Vagina (tissue), 2 donors: ENCODE measurements at regions not wholly inside any gene's neighbourhood (a gene's known extent, or its start where the extent isn't known, plus 50 kb on each side); places are given as distances from the start of the nearest gene placed in this dataset.

Experiments used
- DNase-seq, 2 donors: peaks; one replicate each; pipeline ENCODE4 v3.0.0-alpha.2; 2017; ENCODE audit errors: extremely low spot score in 2 of 2
- H3K27ac ChIP-seq: fragments of 200-600 bp; sonication (generic); one replicate; pipeline ENCODE4 v1.5.1; 2019
- H3K27me3 ChIP-seq: fragments of 200-600 bp; sonication (generic); one replicate; pipeline ENCODE4 v1.5.1; 2019
- H3K36me3 ChIP-seq, 2 donors: fragments of 200-600 bp; sonication (generic); one replicate each; pipeline ENCODE4 v1.5.1; 2017 to 2019
- H3K4me1 ChIP-seq: fragments of 200-600 bp; sonication (generic); one replicate; pipeline ENCODE4 v1.5.1; 2019
- H3K4me3 ChIP-seq, 2 donors: fragments of 200-600 bp; sonication (generic); 1 replicate in 1 of 2; 2 replicates in 1 of 2; pipeline ENCODE4 v1.5.1; 2016 to 2019
- H3K9me3 ChIP-seq: fragments of 200-600 bp; sonication (generic); one replicate; pipeline ENCODE4 v1.5.1; 2019
- CTCF ChIP-seq, 3 experiments: fragments of 450-650 bp in 2 of 3; fragments of 200-600 bp in 1 of 3; sonication (generic) in 1 of 3; IDR thresholded peaks; one replicate each; pipeline ENCODE4 v1.5.1; 2017 to 2019; ENCODE audit warnings: antibody characterized with exemption in 3 of 3, mild to moderate bottlenecking in 2 of 3, moderate library complexity in 2 of 3
- POLR2A ChIP-seq, 2 donors: fragments of 450-650 bp; IDR thresholded peaks; one replicate each; pipeline ENCODE4 v1.6.1; 2017; ENCODE audit warnings: antibody characterized with exemption in 2 of 2, mild to moderate bottlenecking in 2 of 2, moderate library complexity in 2 of 2
- POLR2AphosphoS5 ChIP-seq, 2 donors: sonication (generic); formaldehyde crosslinking; IDR thresholded peaks; one replicate each; pipeline ENCODE4 v1.9.0; 2017; ENCODE audit warnings: antibody characterized with exemption in 2 of 2, mild to moderate bottlenecking in 2 of 2, low read depth in 1 of 2; ENCODE audit not compliant: insufficient read depth in 1 of 2
- intact Hi-C: fragments of 100-400 bp; cut with DNase I; formaldehyde crosslinking; loops from one replicate; pipeline ENCODE4 v1.15.1; 2023

GRCh38 chr5:21140987-21141386, 1153.0 kb upstream of the CDH18 start:
- Histone ChIP-seq H3K27ac (no peak overlapping the region), H3K9me3 (no peaks in the 10 kb centered on the region)
- intact Hi-C loops = no loop called here

DNA sequence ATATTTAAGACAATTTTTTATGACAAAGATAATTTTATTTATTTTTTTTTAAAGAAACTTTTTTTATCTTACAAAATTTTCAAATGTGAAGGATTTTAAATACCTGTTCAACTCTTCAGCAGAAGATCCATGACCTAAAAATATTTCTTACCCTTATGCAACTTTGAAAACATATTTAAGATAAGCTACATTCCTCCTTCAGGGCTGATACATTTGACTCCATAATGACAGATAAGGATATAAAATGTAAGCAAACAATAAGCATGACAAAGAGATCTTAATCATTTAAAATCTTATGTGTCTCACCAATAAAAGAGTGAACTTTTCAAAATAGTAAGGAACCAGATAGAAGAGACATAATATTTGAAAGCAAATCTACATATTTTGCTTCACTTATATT, 1138.2 kb upstream of the CDH18 start:
- no peaks in the 10 kb centered on the region for H3K9me3 ChIP-seq
- H3K27me3 ChIP-seq = no peaks in the 10 kb centered on the region
- TF ChIP-seq POLR2A (IDR thresholded peaks at IDR 0.05) = no peak
- no peak for TF ChIP-seq POLR2AphosphoS5 (IDR thresholded peaks at IDR 0.05; ENCODE audit: insufficient read depth in 1 of 2, low read depth in 1 of 2)
- TF ChIP-seq CTCF (IDR thresholded peaks at IDR 0.05) = no peak
- H3K36me3 ChIP-seq = no peaks in the 10 kb centered on the region
- DNase-seq = no peak
- intact Hi-C loops = no loop called here
- no peaks in the 10 kb centered on the region for H3K4me1 ChIP-seq
- no peak overlapping the region for H3K4me3 ChIP-seq
- no peak overlapping the region for H3K27ac ChIP-seq

More at GRCh38 chr5:21140987-21141386, 1153.0 kb upstream of the CDH18 start:
- no peak overlapping the region for H3K4me3 ChIP-seq
- H3K4me1 ChIP-seq = no peaks in the 10 kb centered on the region
- H3K36me3 ChIP-seq = no peaks in the 10 kb centered on the region
- no peak for DNase-seq
- no peak for TF ChIP-seq CTCF (IDR thresholded peaks at IDR 0.05)
- no peak for TF ChIP-seq POLR2A (IDR thresholded peaks at IDR 0.05)
- no peak for TF ChIP-seq POLR2AphosphoS5 (IDR thresholded peaks at IDR 0.05; ENCODE audit: insufficient read depth in 1 of 2, low read depth in 1 of 2)
- H3K27me3 ChIP-seq = no peaks in the 10 kb centered on the region

DNA sequence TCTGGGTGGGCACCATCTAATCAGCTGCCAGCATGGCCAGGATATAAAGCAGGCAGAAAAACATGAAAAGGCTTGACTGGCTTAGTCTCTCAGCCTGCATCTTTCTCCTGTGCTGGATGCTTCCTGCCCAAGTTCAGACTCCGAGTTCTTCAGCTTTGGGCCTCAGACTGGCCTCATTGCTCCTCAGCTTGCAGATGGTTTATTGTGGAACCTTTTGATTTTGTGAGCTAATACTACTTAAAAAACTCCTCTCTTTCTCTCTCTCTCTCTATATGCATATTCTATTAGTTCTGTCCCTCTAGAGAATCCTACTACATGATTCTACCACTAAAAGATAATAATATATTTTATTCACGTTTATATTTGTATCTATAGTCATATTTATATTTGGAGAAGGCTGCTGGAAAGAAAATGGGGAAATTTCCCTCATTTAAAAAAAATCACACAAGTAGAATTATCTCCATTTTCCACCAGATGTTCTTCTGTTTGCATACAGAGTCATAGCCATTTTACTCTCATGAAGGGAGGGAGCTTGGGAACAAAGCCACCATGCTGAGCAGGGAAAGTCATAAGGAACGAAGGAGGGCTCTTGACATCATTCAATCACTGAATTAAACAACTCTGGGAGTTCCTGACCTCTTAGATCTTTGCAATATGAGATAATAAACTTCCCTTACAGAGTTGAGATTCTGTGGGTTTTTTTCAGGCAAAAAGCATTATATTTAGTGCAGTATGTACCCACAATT, 1137.4 kb upstream of the CDH18 start:
- H3K27ac ChIP-seq = no peak overlapping the region
- no peaks in the 10 kb centered on the region for H3K9me3 ChIP-seq
- H3K4me3 ChIP-seq = no peak overlapping the region
- H3K4me1 ChIP-seq = no peaks in the 10 kb centered on the region
- H3K27me3 ChIP-seq = no peaks in the 10 kb centered on the region
- intact Hi-C loops = no loop called here
- DNase-seq = no peak
- no peaks in the 10 kb centered on the region for H3K36me3 ChIP-seq
- no peak for TF ChIP-seq POLR2AphosphoS5 (IDR thresholded peaks at IDR 0.05; ENCODE audit: insufficient read depth in 1 of 2, low read depth in 1 of 2)
- no peak for TF ChIP-seq POLR2A (IDR thresholded peaks at IDR 0.05)
- TF ChIP-seq CTCF (IDR thresholded peaks at IDR 0.05) = no peak

GRCh38 chr5:21121213-21121612, 1133.2 kb upstream of the CDH18 start:
- no peaks in the 10 kb centered on the region for H3K36me3 ChIP-seq
- TF ChIP-seq POLR2AphosphoS5 (IDR thresholded peaks at IDR 0.05; ENCODE audit: insufficient read depth in 1 of 2, low read depth in 1 of 2) = no peak
- no peak for TF ChIP-seq POLR2A (IDR thresholded peaks at IDR 0.05)
- TF ChIP-seq CTCF (IDR thresholded peaks at IDR 0.05) = no peak
- intact Hi-C loops = no loop called here

DNA sequence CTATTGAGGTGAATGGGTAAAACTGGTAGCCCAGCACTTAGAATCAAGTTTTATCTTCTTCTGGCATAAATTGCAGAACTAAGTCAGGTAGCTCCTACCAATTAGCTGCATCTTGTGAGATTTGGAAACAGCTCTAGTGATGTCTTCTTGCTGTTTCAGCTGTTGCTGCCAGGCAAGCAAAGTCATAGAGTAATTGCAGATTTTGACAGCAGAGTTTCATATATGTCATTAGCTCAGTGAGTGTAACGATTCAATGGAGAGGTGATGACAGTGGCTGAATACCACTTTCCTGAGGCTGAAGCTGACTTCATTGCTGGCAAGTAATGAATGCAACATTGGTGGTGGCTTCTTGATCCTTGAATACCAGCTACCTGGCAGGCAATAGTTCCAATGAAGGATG, 1109.7 kb upstream of the CDH18 start:
- Histone ChIP-seq H3K36me3 (no peaks in the 10 kb centered on the region), H3K27ac (no peak overlapping the region), H3K4me3 (no peak overlapping the region), H3K9me3 (no peaks in the 10 kb centered on the region), H3K4me1 (no peaks in the 10 kb centered on the region), H3K27me3 (no peaks in the 10 kb centered on the region)
- DNase-seq = no peak
- intact Hi-C loops = no loop called here
- no peak for TF ChIP-seq POLR2AphosphoS5 (IDR thresholded peaks at IDR 0.05; ENCODE audit: insufficient read depth in 1 of 2, low read depth in 1 of 2)

More at GRCh38 chr5:21121213-21121612, 1133.2 kb upstream of the CDH18 start:
- DNase-seq = no peak
- no peak overlapping the region for H3K27ac ChIP-seq
- no peaks in the 10 kb centered on the region for H3K27me3 ChIP-seq
- H3K4me1 ChIP-seq = no peaks in the 10 kb centered on the region
- no peak overlapping the region for H3K4me3 ChIP-seq
- no peaks in the 10 kb centered on the region for H3K9me3 ChIP-seq
